HCT116 (cell line): ENCODE measurements at regions not wholly inside any gene's neighbourhood (a gene's known extent, or its start where the extent isn't known, plus 50 kb on each side); places are given as distances from the start of the nearest gene placed in this dataset.

Experiments used
- CEBPB ChIP-seq: IDR thresholded peaks from 2 replicates; pipeline ENCODE4 v1.6.1; 2012; ENCODE audit warnings: low read depth
- EZH2 ChIP-seq: fragments of 200-600 bp; sonication (generic); IDR thresholded peaks from 2 replicates; pipeline ENCODE4 v1.6.1; 2017; ENCODE audit warnings: antibody characterized with exemption, mixed run types
- MAX ChIP-seq: IDR thresholded peaks from 2 replicates; pipeline ENCODE4 v1.6.1; 2012
- POLR2AphosphoS5 ChIP-seq: IDR thresholded peaks from 2 replicates; pipeline ENCODE4 v1.6.1; 2011; ENCODE audit warnings: mild to moderate bottlenecking, low read depth, low read length, moderate library complexity
- SIN3A ChIP-seq: IDR thresholded peaks from 2 replicates; pipeline ENCODE4 v1.6.1; 2012; ENCODE audit warnings: low read depth
- SRF ChIP-seq: IDR thresholded peaks from 2 replicates; pipeline ENCODE4 v1.6.1; 2012; ENCODE audit warnings: low read depth
- TF ChIP-seq, protein P1 (sequence below), 3 experiments: fragments of 200-600 bp in 1 of 3; sonication (generic) in 1 of 3; IDR thresholded peaks in 2 of 3; conservative IDR thresholded peaks in 1 of 3; 2 replicates each; pipeline ENCODE4 v1.5.1; 2012 to 2017; ENCODE audit warnings: low read depth in 2 of 3, low read length in 2 of 3, antibody characterized with exemption in 1 of 3, borderline replicate concordance in 1 of 3, control low read depth in 1 of 3, mild to moderate bottlenecking in 1 of 3, mixed read lengths in 1 of 3, mixed run types in 1 of 3, moderate library complexity in 1 of 3; ENCODE audit not compliant: insufficient read depth in 1 of 3

GRCh38 chr2:235204948-235205347, 253.1 kb downstream of the SH3BP4 start:
- TF ChIP-seq EZH2 (no peak), SIN3A (no peak), POLR2AphosphoS5 (no peak), MAX (no peak), CEBPB (no peak), SRF (no peak)
- TF ChIP-seq, protein P1, sequence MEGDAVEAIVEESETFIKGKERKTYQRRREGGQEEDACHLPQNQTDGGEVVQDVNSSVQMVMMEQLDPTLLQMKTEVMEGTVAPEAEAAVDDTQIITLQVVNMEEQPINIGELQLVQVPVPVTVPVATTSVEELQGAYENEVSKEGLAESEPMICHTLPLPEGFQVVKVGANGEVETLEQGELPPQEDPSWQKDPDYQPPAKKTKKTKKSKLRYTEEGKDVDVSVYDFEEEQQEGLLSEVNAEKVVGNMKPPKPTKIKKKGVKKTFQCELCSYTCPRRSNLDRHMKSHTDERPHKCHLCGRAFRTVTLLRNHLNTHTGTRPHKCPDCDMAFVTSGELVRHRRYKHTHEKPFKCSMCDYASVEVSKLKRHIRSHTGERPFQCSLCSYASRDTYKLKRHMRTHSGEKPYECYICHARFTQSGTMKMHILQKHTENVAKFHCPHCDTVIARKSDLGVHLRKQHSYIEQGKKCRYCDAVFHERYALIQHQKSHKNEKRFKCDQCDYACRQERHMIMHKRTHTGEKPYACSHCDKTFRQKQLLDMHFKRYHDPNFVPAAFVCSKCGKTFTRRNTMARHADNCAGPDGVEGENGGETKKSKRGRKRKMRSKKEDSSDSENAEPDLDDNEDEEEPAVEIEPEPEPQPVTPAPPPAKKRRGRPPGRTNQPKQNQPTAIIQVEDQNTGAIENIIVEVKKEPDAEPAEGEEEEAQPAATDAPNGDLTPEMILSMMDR (IDR thresholded peaks at IDR 0.05 in 2 of 3, conservative IDR thresholded peaks at IDR 0.05 in 1 of 3; ENCODE audit: borderline replicate concordance in 1 of 3, insufficient read depth in 1 of 3, low read depth in 2 of 3, low read length in 2 of 3): no peak
